ENCODE measurements at regions not wholly inside any gene's neighbourhood (a gene's known extent, or its start where the extent isn't known, plus 50 kb on each side); places are given as distances from the start of the nearest gene placed in this dataset.

DNA sequence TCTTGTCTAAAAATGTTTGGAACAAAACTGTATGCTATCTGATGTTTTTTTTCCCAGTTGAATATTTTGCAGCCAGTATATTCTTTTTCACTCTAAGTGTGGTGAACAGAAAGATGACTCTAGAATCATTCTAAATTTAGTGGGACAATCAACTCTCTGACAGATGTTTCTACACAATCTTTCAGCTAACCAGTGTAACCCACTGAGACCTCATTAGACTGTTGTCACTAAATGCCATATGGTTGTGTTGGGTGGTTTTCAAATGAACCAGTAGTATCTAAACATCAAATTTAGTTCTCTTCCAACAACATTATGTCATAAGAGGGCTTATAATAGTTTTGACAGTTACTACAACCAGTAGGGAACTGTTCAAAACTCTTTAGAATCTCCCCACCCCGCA lies 129.6 kb upstream of the PRLR start:
- H3K9me3 Mint-ChIP-seq = peaks cover 0 to 4% (median 1%) of the 10 kb centered on the region in 7 donors
- no peaks in the 10 kb centered on the region for H3K36me3 Mint-ChIP-seq
- Histone ChIP-seq H3K4me1 (ENCODE audit: control insufficient read depth, insufficient read depth, low read length, poor library complexity, severe bottlenecking) (no peaks in the 10 kb centered on the region), H3K4me3 (ENCODE audit: low read depth, low read length) (no peak overlapping the region), H3K27me3 (ENCODE audit: control insufficient read depth, insufficient read depth, low read length) (no peaks in the 10 kb centered on the region), H3K27ac (ENCODE audit: insufficient read depth, low read length, poor library complexity, severe bottlenecking) (no peak overlapping the region), H3K36me3 (ENCODE audit: control insufficient read depth, insufficient read depth, low read length) (no peaks in the 10 kb centered on the region), H3K9me3 (ENCODE audit: control insufficient read depth in 2 of 2, low read length in 2 of 2) (no peaks in the 10 kb centered on the region)
- no peaks in the 10 kb centered on the region for H3K4me1 Mint-ChIP-seq
- no peak overlapping the region for H3K27ac Mint-ChIP-seq
- peaks cover 10% of the 10 kb centered on the region for H3K27me3 Mint-ChIP-seq
- DNase-seq = no peak
- ATAC-seq (ENCODE audit: low read depth in 2 of 2) = no peak
- no peak overlapping the region for H3K4me3 Mint-ChIP-seq

DNA sequence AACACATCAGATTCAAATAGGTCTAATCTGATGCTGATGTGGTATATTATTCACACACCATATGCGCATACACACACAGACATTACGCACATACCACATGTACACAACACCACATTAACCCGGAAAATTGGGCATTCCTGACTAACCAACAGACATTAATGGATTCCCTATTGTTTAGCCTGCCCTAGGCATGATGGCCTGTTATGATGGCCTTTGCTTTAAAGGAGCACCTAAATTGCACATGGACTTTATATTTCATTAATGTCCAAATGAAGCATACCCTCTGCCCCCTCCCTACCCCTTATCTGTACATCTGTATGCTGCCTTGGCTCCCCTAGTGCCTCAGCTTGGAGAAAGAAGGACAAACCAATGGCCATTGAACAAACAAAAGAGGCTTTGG lies 127.7 kb upstream of the PRLR start:
- Histone ChIP-seq H3K9me3 (ENCODE audit: control insufficient read depth in 2 of 2, low read length in 2 of 2) (no peaks in the 10 kb centered on the region), H3K27me3 (ENCODE audit: control insufficient read depth, insufficient read depth, low read length) (no peaks in the 10 kb centered on the region), H3K4me1 (ENCODE audit: control insufficient read depth, insufficient read depth, low read length, poor library complexity, severe bottlenecking) (no peaks in the 10 kb centered on the region), H3K27ac (ENCODE audit: insufficient read depth, low read length, poor library complexity, severe bottlenecking) (no peak overlapping the region), H3K4me3 (ENCODE audit: low read depth, low read length) (no peak overlapping the region), H3K36me3 (ENCODE audit: control insufficient read depth, insufficient read depth, low read length) (no peaks in the 10 kb centered on the region)
- H3K27me3 Mint-ChIP-seq = peaks cover 10% of the 10 kb centered on the region
- no peak overlapping the region for H3K4me3 Mint-ChIP-seq
- H3K4me1 Mint-ChIP-seq = no peaks in the 10 kb centered on the region
- H3K9me3 Mint-ChIP-seq = peaks cover 0 to 4% (median 2%) of the 10 kb centered on the region in 7 donors
- DNase-seq (no peak), ATAC-seq (ENCODE audit: low read depth in 2 of 2) (no peak)
- no peak overlapping the region for H3K27ac Mint-ChIP-seq
- no peaks in the 10 kb centered on the region for H3K36me3 Mint-ChIP-seq

DNA sequence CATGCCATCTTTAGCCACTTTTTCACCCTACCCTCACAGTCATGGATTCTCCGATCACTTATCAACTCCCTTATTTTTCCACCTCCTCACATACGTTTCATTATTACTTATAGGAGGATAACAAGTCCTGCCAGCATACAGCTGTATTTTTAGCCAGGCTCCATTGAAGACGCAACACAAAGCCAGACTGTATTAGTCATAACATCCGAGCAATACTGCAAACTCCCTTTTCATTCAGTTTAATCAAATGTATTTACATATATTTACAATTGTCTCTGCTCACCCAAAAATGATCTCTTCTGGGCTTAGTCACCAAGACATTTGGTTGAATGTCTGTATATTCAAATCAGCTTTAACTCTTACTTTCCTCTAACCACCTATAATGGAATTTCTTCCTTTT lies 126.4 kb upstream of the PRLR start:
- ATAC-seq (ENCODE audit: low read depth in 2 of 2) (no peak), DNase-seq (no peak)
- Histone ChIP-seq H3K36me3 (ENCODE audit: control insufficient read depth, insufficient read depth, low read length) (no peaks in the 10 kb centered on the region), H3K27ac (ENCODE audit: insufficient read depth, low read length, poor library complexity, severe bottlenecking) (no peak overlapping the region), H3K9me3 (ENCODE audit: control insufficient read depth in 2 of 2, low read length in 2 of 2) (no peaks in the 10 kb centered on the region), H3K4me1 (ENCODE audit: control insufficient read depth, insufficient read depth, low read length, poor library complexity, severe bottlenecking) (no peaks in the 10 kb centered on the region), H3K4me3 (ENCODE audit: low read depth, low read length) (no peak overlapping the region), H3K27me3 (ENCODE audit: control insufficient read depth, insufficient read depth, low read length) (no peaks in the 10 kb centered on the region)
- Mint-ChIP-seq H3K4me1 (no peaks in the 10 kb centered on the region), H3K4me3 (no peak overlapping the region), H3K27ac (no peak overlapping the region), H3K9me3 (peaks cover 0 to 12% (median 6%) of the 10 kb centered on the region in 7 donors), H3K36me3 (no peaks in the 10 kb centered on the region), H3K27me3 (peaks cover 10% of the 10 kb centered on the region)

DNA sequence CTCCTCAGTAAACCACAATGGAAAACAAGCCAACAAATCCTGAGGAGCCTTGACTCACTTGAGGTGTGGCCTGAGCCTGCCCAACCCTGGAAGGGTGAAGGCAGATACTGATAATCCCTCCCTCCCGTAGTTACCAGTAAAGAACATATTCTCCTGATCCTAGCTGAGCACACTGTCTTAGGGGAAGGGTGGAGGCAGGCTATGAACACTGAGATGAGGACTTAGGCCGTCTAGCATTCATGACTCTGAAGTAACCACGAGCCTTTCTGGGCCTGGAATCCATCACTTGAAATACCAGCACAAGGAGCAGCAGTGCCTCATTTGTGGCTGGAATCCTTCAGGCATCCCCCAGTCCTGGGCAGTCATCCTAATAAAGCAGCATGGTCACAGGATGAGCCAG lies 124.5 kb upstream of the PRLR start:
- no peak overlapping the region for H3K4me3 Mint-ChIP-seq
- H3K27ac Mint-ChIP-seq = no peak overlapping the region
- H3K4me1 Mint-ChIP-seq = no peaks in the 10 kb centered on the region
- ATAC-seq (ENCODE audit: low read depth in 2 of 2) = no peak
- H3K9me3 Mint-ChIP-seq = peaks cover 0 to 27% (median 6%) of the 10 kb centered on the region in 7 donors
- peaks cover 10% of the 10 kb centered on the region for H3K27me3 Mint-ChIP-seq
- no peak for DNase-seq
- H3K36me3 Mint-ChIP-seq = no peaks in the 10 kb centered on the region
- H3K4me3 ChIP-seq (ENCODE audit: low read depth, low read length) = no peak overlapping the region
- H3K9me3 ChIP-seq (ENCODE audit: control insufficient read depth in 2 of 2, low read length in 2 of 2) = no peaks in the 10 kb centered on the region
- H3K27me3 ChIP-seq (ENCODE audit: control insufficient read depth, insufficient read depth, low read length) = no peaks in the 10 kb centered on the region
- no peaks in the 10 kb centered on the region for H3K36me3 ChIP-seq (ENCODE audit: control insufficient read depth, insufficient read depth, low read length)
- H3K4me1 ChIP-seq (ENCODE audit: control insufficient read depth, insufficient read depth, low read length, poor library complexity, severe bottlenecking) = no peaks in the 10 kb centered on the region
- H3K27ac ChIP-seq (ENCODE audit: insufficient read depth, low read length, poor library complexity, severe bottlenecking) = no peak overlapping the region

DNA sequence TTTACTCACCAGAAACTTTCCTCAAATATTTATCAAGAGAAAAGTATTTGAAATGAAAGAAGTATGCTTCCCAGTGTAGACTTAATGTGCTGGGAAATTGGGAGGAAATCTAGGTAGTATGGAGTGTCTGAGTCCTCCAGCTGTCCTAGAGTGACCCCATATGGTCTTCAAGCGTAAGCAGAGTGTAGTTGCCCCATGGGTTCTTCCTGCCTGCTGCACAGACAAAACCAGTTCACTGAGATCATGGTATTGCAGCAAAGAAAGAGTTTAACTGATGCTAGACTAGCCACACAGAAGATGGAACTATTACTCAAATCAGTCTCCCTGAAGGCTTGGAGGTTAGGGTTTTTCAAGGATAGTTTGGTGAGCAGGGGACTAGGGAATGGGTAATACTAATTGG lies 114.9 kb upstream of the PRLR start:
- no peak overlapping the region for H3K4me3 ChIP-seq (ENCODE audit: low read depth, low read length)
- Mint-ChIP-seq H3K4me3 (no peak overlapping the region), H3K27ac (no peak overlapping the region), H3K27me3 (no peaks in the 10 kb centered on the region), H3K4me1 (no peaks in the 10 kb centered on the region), H3K9me3 (peaks cover 0 to 15% (median 6%) of the 10 kb centered on the region in 7 donors), H3K36me3 (no peaks in the 10 kb centered on the region)
- H3K27me3 ChIP-seq (ENCODE audit: control insufficient read depth, insufficient read depth, low read length) = no peaks in the 10 kb centered on the region
- H3K27ac ChIP-seq (ENCODE audit: insufficient read depth, low read length, poor library complexity, severe bottlenecking) = no peak overlapping the region
- DNase-seq = no peak
- H3K4me1 ChIP-seq (ENCODE audit: control insufficient read depth, insufficient read depth, low read length, poor library complexity, severe bottlenecking) = no peaks in the 10 kb centered on the region
- ATAC-seq (ENCODE audit: low read depth in 2 of 2) = no peak
- no peaks in the 10 kb centered on the region for H3K36me3 ChIP-seq (ENCODE audit: control insufficient read depth, insufficient read depth, low read length)
- H3K9me3 ChIP-seq (ENCODE audit: control insufficient read depth in 2 of 2, low read length in 2 of 2) = no peaks in the 10 kb centered on the region

DNA sequence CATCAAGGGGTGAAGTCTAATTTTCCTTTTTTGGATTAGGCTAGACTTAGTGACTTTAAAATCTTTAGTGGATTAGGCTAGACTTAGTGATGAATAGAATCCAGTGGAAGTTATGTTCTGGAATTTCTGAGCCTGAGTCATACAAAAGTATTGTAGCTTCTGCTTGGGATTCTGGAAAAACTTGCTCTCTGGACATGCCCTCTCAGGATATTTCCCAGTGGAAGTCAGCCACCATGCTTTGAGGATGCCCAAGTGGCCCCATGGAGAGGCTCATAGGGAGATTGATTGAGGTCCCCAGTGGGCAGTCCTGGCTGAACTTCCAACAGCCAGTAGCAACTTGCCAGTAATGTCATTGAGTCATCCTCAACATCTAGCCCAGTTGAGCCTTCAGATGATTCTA lies 112.4 kb upstream of the PRLR start:
- Mint-ChIP-seq H3K27ac (no peak overlapping the region), H3K27me3 (no peaks in the 10 kb centered on the region), H3K9me3 (peaks cover 3 to 9% (median 4%) of the 10 kb centered on the region in 7 donors), H3K36me3 (no peaks in the 10 kb centered on the region), H3K4me3 (no peak overlapping the region), H3K4me1 (no peaks in the 10 kb centered on the region)
- Histone ChIP-seq H3K36me3 (ENCODE audit: control insufficient read depth, insufficient read depth, low read length) (no peaks in the 10 kb centered on the region), H3K9me3 (ENCODE audit: control insufficient read depth in 2 of 2, low read length in 2 of 2) (no peaks in the 10 kb centered on the region), H3K4me3 (ENCODE audit: low read depth, low read length) (no peak overlapping the region), H3K27ac (ENCODE audit: insufficient read depth, low read length, poor library complexity, severe bottlenecking) (no peak overlapping the region), H3K27me3 (ENCODE audit: control insufficient read depth, insufficient read depth, low read length) (no peaks in the 10 kb centered on the region), H3K4me1 (ENCODE audit: control insufficient read depth, insufficient read depth, low read length, poor library complexity, severe bottlenecking) (no peaks in the 10 kb centered on the region)
- ATAC-seq (ENCODE audit: low read depth in 2 of 2) (no peak), DNase-seq (no peak)

DNA sequence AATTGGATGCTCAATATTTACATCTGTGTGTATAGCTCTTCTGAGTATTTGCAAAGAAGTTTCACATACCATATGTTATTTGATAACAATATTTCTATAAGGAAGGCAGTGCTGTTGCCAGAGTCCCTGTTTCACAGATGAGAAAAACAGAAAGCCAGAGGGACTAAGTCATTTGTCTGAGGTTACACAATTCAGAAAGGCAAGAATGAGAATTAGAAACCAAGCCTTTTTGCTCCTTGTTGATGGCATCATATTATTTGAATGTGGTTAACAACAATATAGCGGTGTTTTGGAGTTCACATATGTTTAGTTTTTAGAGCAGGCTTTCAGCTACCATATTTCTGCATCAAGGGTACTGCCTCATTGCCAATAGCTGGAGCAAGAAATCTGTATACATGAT lies 110.9 kb upstream of the PRLR start:
- Mint-ChIP-seq H3K4me1 (no peaks in the 10 kb centered on the region), H3K36me3 (no peaks in the 10 kb centered on the region), H3K9me3 (peaks cover 1 to 10% (median 4%) of the 10 kb centered on the region in 7 donors), H3K4me3 (no peak overlapping the region), H3K27me3 (no peaks in the 10 kb centered on the region), H3K27ac (no peak overlapping the region)
- no peaks in the 10 kb centered on the region for H3K9me3 ChIP-seq (ENCODE audit: control insufficient read depth in 2 of 2, low read length in 2 of 2)
- H3K36me3 ChIP-seq (ENCODE audit: control insufficient read depth, insufficient read depth, low read length) = no peaks in the 10 kb centered on the region
- H3K27ac ChIP-seq (ENCODE audit: insufficient read depth, low read length, poor library complexity, severe bottlenecking) = no peak overlapping the region
- H3K4me1 ChIP-seq (ENCODE audit: control insufficient read depth, insufficient read depth, low read length, poor library complexity, severe bottlenecking) = no peaks in the 10 kb centered on the region
- no peak overlapping the region for H3K4me3 ChIP-seq (ENCODE audit: low read depth, low read length)
- no peaks in the 10 kb centered on the region for H3K27me3 ChIP-seq (ENCODE audit: control insufficient read depth, insufficient read depth, low read length)
- ATAC-seq (ENCODE audit: low read depth in 2 of 2) (no peak), DNase-seq (no peak)

DNA sequence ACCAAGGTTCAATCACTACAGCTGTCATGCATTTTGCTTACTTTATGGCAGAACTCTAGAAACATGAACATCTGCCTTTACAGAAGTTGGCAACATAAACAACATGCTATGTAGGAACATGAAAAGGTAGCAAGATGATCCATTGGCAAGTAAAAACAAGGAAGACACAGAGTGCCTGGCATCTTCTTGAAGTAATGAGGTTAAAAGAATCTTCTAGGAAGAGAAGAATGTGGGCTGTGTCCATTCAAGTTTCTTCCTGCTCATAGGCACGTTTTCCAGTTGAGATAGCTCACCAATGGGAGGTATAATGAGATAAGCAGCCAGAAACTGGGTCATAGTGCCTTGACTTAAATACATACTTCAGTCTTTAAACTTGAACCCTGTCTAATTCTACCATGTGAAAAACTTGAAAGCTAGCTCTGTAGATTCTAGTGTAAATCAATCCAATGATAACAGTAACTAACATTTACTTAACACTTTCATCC lies 109.4 kb upstream of the PRLR start:
- H3K4me1 ChIP-seq (ENCODE audit: control insufficient read depth, insufficient read depth, low read length, poor library complexity, severe bottlenecking) = no peaks in the 10 kb centered on the region
- no peaks in the 10 kb centered on the region for H3K9me3 ChIP-seq (ENCODE audit: control insufficient read depth in 2 of 2, low read length in 2 of 2)
- H3K27me3 ChIP-seq (ENCODE audit: control insufficient read depth, insufficient read depth, low read length) = no peaks in the 10 kb centered on the region
- no peaks in the 10 kb centered on the region for H3K4me1 Mint-ChIP-seq
- H3K27me3 Mint-ChIP-seq = no peaks in the 10 kb centered on the region
- H3K27ac Mint-ChIP-seq = no peak overlapping the region
- no peak overlapping the region for H3K4me3 ChIP-seq (ENCODE audit: low read depth, low read length)
- H3K4me3 Mint-ChIP-seq = no peak overlapping the region
- no peak overlapping the region for H3K27ac ChIP-seq (ENCODE audit: insufficient read depth, low read length, poor library complexity, severe bottlenecking)
- DNase-seq = no peak
- no peaks in the 10 kb centered on the region for H3K36me3 Mint-ChIP-seq
- peaks cover 1 to 9% (median 3%) of the 10 kb centered on the region in 7 donors for H3K9me3 Mint-ChIP-seq
- no peaks in the 10 kb centered on the region for H3K36me3 ChIP-seq (ENCODE audit: control insufficient read depth, insufficient read depth, low read length)
- no peak for ATAC-seq (ENCODE audit: low read depth in 2 of 2)

Data from CD4-positive, CD25-positive, alpha-beta regulatory T cell (primary cell).